ENCODE measurements at regions not wholly inside any gene's neighbourhood (a gene's known extent, or its start where the extent isn't known, plus 50 kb on each side); places are given as distances from the start of the nearest gene placed in this dataset.

- no peak for ATAC-seq
- Histone ChIP-seq H3K36me3 (replicated peaks in 1 of 2; ENCODE audit: insufficient read depth in 1 of 2, low read depth in 2 of 2) (no peaks in the 10 kb centered on the region), H3K9me3 (no peaks in the 10 kb centered on the region), H3K4me3 (no peak overlapping the region), H3K27ac (no peak overlapping the region), H3K4me1 (no peaks in the 10 kb centered on the region), H3K27me3 (no peaks in the 10 kb centered on the region)
- no peak for DNase-seq
- intact Hi-C loops (cut with DNase I): no loop called here
- 80 to 88% methylated on average over 3 of the region's 3 CpGs for WGBS, 2 donors
- TF ChIP-seq POLR2A (IDR thresholded peaks at IDR 0.05): no peak
- TF ChIP-seq CTCF (IDR thresholded peaks at IDR 0.05): no peak
Observed at GRCh38 chr15:69511716-69512340, 59.2 kb downstream of the RPLP1 start.

- H3K4me1 ChIP-seq: no peaks in the 10 kb centered on the region
- intact Hi-C loops (cut with DNase I): no loop called here
- ATAC-seq (no peak), DNase-seq (no peak)
- no peaks in the 10 kb centered on the region for H3K36me3 ChIP-seq (replicated peaks in 1 of 2; ENCODE audit: insufficient read depth in 1 of 2, low read depth in 2 of 2)
- no peaks in the 10 kb centered on the region for H3K27me3 ChIP-seq
- H3K4me3 ChIP-seq: no peak overlapping the region
- 67 to 76% methylated on average over 5 of the region's 5 CpGs for WGBS, 2 donors
- TF ChIP-seq CTCF (IDR thresholded peaks at IDR 0.05): no peak
- no peak for TF ChIP-seq POLR2A (IDR thresholded peaks at IDR 0.05)
- no peaks in the 10 kb centered on the region for H3K9me3 ChIP-seq
- no peak overlapping the region for H3K27ac ChIP-seq
Observed at GRCh38 chr15:69513450-69513960, 60.9 kb downstream of the RPLP1 start.

- no peak for TF ChIP-seq CTCF (IDR thresholded peaks at IDR 0.05)
- no peak for TF ChIP-seq POLR2A (IDR thresholded peaks at IDR 0.05)
- H3K36me3 ChIP-seq (replicated peaks in 1 of 2; ENCODE audit: insufficient read depth in 1 of 2, low read depth in 2 of 2): no peaks in the 10 kb centered on the region
- no peaks in the 10 kb centered on the region for H3K9me3 ChIP-seq
- H3K4me3 ChIP-seq: no peak overlapping the region
- H3K4me1 ChIP-seq: no peaks in the 10 kb centered on the region
- ATAC-seq (no peak), DNase-seq (no peak)
- H3K27ac ChIP-seq: no peak overlapping the region
- no peaks in the 10 kb centered on the region for H3K27me3 ChIP-seq
- WGBS, 2 donors: 70 to 71% methylated on average over 7 of the region's 7 CpGs
- intact Hi-C loops (cut with DNase I): no loop called here
Observed at GRCh38 chr15:69513986-69514385, 61.4 kb downstream of the RPLP1 start.

GRCh38 chr15:69515508-69515907, 62.9 kb downstream of the RPLP1 start:
- H3K36me3 ChIP-seq (replicated peaks in 1 of 2; ENCODE audit: insufficient read depth in 1 of 2, low read depth in 2 of 2): no peaks in the 10 kb centered on the region
- H3K27ac ChIP-seq: no peak overlapping the region
- WGBS, 2 donors: 63 to 76% methylated on average over 4 of the region's 4 CpGs
- H3K27me3 ChIP-seq: no peaks in the 10 kb centered on the region
- TF ChIP-seq CTCF (IDR thresholded peaks at IDR 0.05) (no peak), POLR2A (IDR thresholded peaks at IDR 0.05) (no peak)
- no peaks in the 10 kb centered on the region for H3K4me1 ChIP-seq
- H3K9me3 ChIP-seq: no peaks in the 10 kb centered on the region
- intact Hi-C loops (cut with DNase I): no loop called here
- ATAC-seq (no peak), DNase-seq (no peak)
- no peak overlapping the region for H3K4me3 ChIP-seq

GRCh38 chr15:69515926-69516325, 63.3 kb downstream of the RPLP1 start:
- Histone ChIP-seq H3K36me3 (replicated peaks in 1 of 2; ENCODE audit: insufficient read depth in 1 of 2, low read depth in 2 of 2) (no peaks in the 10 kb centered on the region), H3K9me3 (no peaks in the 10 kb centered on the region), H3K27ac (no peak overlapping the region), H3K27me3 (no peaks in the 10 kb centered on the region), H3K4me1 (no peaks in the 10 kb centered on the region), H3K4me3 (no peak overlapping the region)
- ATAC-seq (no peak), DNase-seq (no peak)
- no peak for TF ChIP-seq POLR2A (IDR thresholded peaks at IDR 0.05)
- TF ChIP-seq CTCF (IDR thresholded peaks at IDR 0.05): no peak
- 55 to 65% methylated on average over 3 of the region's 3 CpGs for WGBS, 2 donors
- intact Hi-C loops (cut with DNase I): no loop called here
